Fibroblast of the aortic adventitia (primary cell): ENCODE measurements at regions not wholly inside any gene's neighbourhood (a gene's known extent, or its start where the extent isn't known, plus 50 kb on each side); places are given as distances from the start of the nearest gene placed in this dataset.

Experiments
- DNase-seq: peaks from one replicate; pipeline ENCODE4 v3.0.0-alpha.2; 2010; ENCODE audit warnings: low read depth
- H3K4me3 ChIP-seq: 2 replicates; pipeline ENCODE4 v1.5.1; 2011; ENCODE audit warnings: low read depth, mild to moderate bottlenecking, control low read depth, low read length, moderate library complexity
- CTCF ChIP-seq: IDR thresholded peaks from 2 replicates; pipeline ENCODE4 v1.5.1; 2011; ENCODE audit warnings: mild to moderate bottlenecking, low read length, control low read depth, inconsistent platforms; ENCODE audit not compliant: insufficient read depth

- no peak for TF ChIP-seq CTCF
- DNase-seq = peak; percentile 47
- no peak overlapping the region for H3K4me3 ChIP-seq
Observed at GRCh38 chr13:44211286-44211685, 162.3 kb upstream of the SERP2 start.

- no peak overlapping the region for H3K4me3 ChIP-seq
- DNase-seq = no peak
- TF ChIP-seq CTCF = no peak
Observed at GRCh38 chr13:44211704-44212346, 161.8 kb upstream of the SERP2 start.

GRCh38 chr13:44212633-44213396, 160.8 kb upstream of the SERP2 start:
- peak; percentile 96 for DNase-seq

GRCh38 chr13:44218501-44219240, 155.0 kb upstream of the SERP2 start:
- TF ChIP-seq CTCF = no peak
- peak; percentile 81 for DNase-seq
- H3K4me3 ChIP-seq = no peak overlapping the region

More at GRCh38 chr13:44212633-44213396, 160.8 kb upstream of the SERP2 start:
- H3K4me3 ChIP-seq = no peak overlapping the region
- TF ChIP-seq CTCF = no peak

GRCh38 chr13:44219577-44220548, 153.8 kb upstream of the SERP2 start:
- TF ChIP-seq CTCF = no peak
- no peak overlapping the region for H3K4me3 ChIP-seq
- DNase-seq = peak; percentile 91

GRCh38 chr13:44220948-44221347, 152.7 kb upstream of the SERP2 start:
- no peak overlapping the region for H3K4me3 ChIP-seq
- TF ChIP-seq CTCF = no peak

More at GRCh38 chr13:44220948-44221347, 152.7 kb upstream of the SERP2 start:
- no peak for DNase-seq
